Fibroblast of skin of left quadriceps (primary cell): ENCODE measurements at regions not wholly inside any gene's neighbourhood (a gene's known extent, or its start where the extent isn't known, plus 50 kb on each side); places are given as distances from the start of the nearest gene placed in this dataset.
A peak's percentile ranks its signal among the peaks of the same experiment; 100 is the strongest.

Experiments used
- DNase-seq, 2 experiments: peaks; one replicate each; pipeline ENCODE4 v3.0.0-alpha.2; 2013; ENCODE audit warnings: low read depth in 2 of 2

DNA sequence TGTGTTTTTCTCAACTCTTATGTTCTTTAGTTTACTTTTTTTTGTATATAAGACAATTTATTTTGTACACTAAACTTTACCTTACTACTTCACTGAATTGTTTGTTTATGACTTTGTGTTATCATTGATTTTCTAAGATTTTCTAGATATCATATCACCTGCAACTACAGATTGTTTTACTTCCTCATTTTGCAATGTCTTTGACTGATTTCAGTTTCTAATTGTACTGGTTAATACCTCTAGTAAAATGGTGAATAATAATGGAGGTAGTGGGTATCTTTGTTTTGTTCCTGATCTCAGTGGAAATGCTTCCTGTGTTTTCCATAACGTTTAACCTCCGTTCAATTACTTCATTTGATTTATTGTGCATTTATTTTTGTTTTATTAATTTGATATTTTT lies 490.2 kb downstream of the TLL1 start:
- DNase-seq = no peak

- no peak for DNase-seq
These were observed 493.0 kb downstream of the TLL1 start for GRCh38 chr4:166366012-166366411.

DNA sequence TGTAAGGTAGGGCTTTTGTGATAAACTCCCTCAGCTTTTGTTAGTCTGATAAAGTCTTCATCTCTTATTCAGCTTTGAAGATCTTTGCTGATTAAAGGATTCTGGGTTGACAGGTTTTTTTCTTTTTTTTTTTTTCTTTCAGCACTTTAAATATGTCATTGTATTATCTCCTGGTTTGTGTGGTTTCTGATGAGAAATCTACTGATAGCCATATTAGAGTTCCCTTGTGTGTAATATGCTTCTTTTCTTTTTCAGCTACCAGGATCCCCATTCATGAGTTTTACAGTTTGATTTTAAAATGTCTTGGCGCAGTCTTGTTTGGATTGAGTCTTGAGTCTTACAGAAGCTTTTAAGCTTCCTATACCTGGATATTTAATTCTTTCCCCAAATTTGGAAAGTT lies 504.5 kb downstream of the TLL1 start:
- no peak for DNase-seq

GRCh38 chr4:166386491-166387360 lies 513.7 kb downstream of the TLL1 start:
- no peak for DNase-seq

GRCh38 chr4:166391501-166391900 lies 518.5 kb downstream of the TLL1 start:
- DNase-seq = no peak

DNA sequence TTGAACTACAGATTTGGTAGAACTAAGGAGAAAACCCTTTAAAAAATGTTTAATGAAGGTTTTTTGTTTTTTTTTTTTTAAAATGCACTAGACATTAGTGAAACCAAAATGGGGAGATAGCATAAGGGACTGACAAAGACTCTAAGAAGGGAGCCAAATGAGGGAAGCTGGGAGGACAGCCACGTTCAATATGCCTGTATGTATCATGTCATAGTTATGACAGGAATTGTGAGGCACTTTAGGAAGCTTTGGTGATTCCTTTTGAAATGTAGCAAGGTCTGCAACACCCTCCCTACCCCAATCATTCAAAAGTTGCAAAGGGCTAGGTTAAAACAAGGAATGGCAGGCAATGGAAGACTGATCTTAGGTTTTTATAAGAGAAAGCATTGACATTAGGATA lies 526.0 kb downstream of the TLL1 start:
- DNase-seq = no peak

- no peak for DNase-seq
These were observed 527.3 kb downstream of the TLL1 start for GRCh38 chr4:166400270-166400894.

GRCh38 chr4:166413356-166413755 lies 540.3 kb downstream of the TLL1 start:
- DNase-seq = no peak

- no peak for DNase-seq
These were observed 541.4 kb downstream of the TLL1 start for GRCh38 chr4:166414431-166414830.

GRCh38 chr4:166415749-166416148 lies 542.7 kb downstream of the TLL1 start:
- DNase-seq = no peak

DNA sequence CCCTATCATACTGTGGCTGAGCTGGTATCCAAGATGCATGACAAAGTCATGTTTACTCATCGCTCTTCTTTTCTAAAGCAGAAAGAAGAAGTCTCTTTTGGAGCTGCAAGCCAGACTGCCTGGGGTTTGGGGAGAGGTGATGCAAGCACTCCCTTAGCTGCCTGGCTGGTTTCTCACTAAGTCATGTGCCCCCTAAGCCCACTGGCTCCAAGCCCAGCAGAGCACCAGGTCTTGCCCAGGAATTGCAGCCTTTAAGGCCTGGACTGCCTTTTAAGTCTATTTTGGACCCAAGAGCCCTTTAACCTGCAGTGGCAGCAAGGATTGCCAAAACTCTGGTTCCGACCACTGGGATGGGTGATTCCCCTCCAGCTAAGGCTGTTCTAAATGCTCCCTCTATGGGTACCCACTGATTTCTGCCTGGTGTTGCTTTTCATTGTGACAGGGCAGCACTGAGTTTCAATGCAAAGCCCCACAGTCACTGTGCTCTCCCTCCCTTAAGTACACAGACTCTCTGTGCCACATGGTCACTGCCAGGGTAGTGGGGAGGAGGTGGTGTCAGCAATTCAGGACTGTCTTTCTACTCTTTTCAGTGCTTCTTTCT lies 548.6 kb downstream of the TLL1 start:
- peak in 1 of 2 experiments; percentile 14 for DNase-seq

- DNase-seq = peak; percentile 32 to 44
These were observed 549.4 kb downstream of the TLL1 start for GRCh38 chr4:166422475-166422874.

DNA sequence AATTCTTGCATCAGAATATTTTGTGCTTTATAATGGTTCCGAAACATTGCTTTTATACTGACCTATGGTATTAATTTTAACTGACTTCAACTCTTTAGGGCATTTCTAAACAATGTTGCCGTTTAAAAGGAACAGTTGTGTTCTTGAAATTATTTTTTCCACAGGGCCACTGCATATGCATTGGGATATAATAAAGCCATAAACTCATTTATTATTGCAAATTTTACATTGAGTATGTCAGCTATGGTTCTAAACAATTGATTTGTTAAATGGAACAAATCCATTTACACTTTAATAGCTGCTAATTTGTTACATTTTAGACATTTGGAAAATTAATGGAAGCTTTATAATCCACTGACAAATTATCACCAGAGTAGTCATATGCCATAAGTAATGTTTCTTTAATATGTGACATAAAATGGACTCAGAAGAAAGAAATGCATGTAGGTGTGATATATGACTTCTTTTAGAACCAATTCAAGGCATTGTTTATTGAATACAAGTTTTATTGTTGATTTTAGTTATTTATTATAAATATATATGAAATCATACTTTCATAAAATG lies 553.3 kb downstream of the TLL1 start:
- no peak for DNase-seq

DNA sequence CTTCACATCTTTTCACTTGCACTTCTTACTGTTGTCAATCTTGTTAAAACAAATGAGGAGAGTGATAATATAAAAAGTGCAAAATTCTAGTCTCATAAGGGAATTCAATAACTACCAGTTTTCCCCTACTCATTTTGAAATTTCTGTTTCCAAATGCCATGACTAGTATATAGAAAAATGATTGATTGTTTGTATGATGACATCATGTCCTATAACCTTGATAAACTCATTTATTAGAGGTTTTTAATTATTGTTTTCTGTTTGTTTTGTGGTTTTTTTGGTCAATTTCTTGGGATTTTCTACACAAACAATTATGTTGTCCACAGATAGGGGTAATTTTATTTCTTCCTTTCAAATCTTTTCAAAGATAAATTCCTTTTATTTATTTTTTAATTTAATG lies 559.1 kb downstream of the TLL1 start:
- no peak for DNase-seq

- no peak for DNase-seq
These were observed 559.8 kb downstream of the TLL1 start for GRCh38 chr4:166432842-166433241.

GRCh38 chr4:166435449-166435848 lies 562.4 kb downstream of the TLL1 start:
- peak; percentile 59 to 61 for DNase-seq

DNA sequence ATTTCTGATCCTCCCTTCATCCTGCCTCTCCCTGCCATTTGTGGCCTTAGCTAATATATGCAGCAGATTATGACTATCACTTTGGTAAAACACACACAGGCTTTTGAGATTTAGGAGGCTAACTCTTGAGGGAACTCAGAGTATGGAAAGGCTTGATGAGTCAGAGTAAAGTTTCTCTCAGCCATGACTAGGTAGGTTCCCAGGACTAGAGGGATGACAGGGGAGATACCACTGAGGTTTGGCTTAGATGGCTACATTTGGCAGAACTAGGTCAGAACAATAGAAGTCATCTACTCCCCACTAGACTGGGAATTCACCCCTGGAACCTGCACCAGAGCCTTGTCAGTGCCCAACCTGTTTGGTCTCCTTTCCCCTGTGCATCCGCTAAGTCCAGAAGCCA lies 585.7 kb downstream of the TLL1 start:
- no peak for DNase-seq

- DNase-seq = no peak
These were observed 586.6 kb downstream of the TLL1 start for GRCh38 chr4:166459621-166460020.

DNA sequence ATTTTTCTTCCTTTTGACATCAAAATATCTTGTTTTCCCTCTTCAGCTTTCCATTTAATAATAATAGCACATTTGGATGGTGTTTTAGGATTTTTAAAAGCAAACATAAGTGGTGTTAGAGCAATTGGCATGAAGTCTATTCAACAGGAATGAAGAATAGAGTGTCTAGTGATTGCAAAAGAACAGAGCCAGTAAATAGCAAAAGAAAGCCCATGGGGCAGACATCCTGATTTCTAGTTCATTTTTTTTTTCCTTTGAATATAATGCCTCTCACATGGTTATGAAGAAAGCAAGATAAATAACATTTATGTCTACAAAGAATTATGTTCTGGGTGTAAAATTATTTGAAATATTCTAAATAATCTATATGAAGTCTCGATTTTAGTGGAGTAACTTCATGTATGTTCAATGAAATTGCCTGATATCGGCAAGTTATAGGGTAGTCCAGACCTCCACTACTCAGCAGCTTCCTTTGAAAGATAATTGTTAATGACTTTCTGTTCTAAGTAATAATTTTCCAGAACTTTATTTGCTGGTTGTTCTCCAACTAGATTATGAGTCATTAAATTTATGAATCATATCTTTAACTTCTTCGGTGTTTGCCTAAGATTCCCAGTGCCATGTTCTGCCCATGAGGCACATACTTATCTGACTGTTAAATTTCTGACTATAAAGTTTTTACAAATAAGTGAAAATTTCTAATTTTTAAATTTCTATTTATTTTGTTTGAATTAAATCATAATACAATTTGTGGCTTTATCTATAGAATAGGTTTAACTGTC lies 587.9 kb downstream of the TLL1 start:
- DNase-seq = no peak

GRCh38 chr4:166481055-166481454 lies 608.0 kb downstream of the TLL1 start:
- no peak for DNase-seq

GRCh38 chr4:166481739-166482138 lies 608.7 kb downstream of the TLL1 start:
- no peak for DNase-seq

- DNase-seq = no peak
These were observed 609.7 kb downstream of the TLL1 start for GRCh38 chr4:166482758-166483157.
